GM20000 (cell line): ENCODE measurements at regions not wholly inside any gene's neighbourhood (a gene's known extent, or its start where the extent isn't known, plus 50 kb on each side); places are given as distances from the start of the nearest gene placed in this dataset.

Experiments
- DNase-seq: peaks from one replicate; pipeline ENCODE4 v3.0.0; 2012; ENCODE audit warnings: low spot score
- CTCF ChIP-seq: IDR thresholded peaks from 2 replicates; pipeline ENCODE4 v1.5.1; 2012; ENCODE audit warnings: mild to moderate bottlenecking, control low read depth; ENCODE audit errors: extremely low read depth, missing control alignments

- DNase-seq, result no peak
Observed at GRCh38 chr5:86748538-86749105, 130.9 kb downstream of the COX7C start.

GRCh38 chr5:86749841-86750240 is 132.1 kb downstream of the COX7C start:
- no peak for DNase-seq
- TF ChIP-seq CTCF, result no peak

More at GRCh38 chr5:86748538-86749105, 130.9 kb downstream of the COX7C start:
- no peak for TF ChIP-seq CTCF

GRCh38 chr5:86756839-86757238 is 139.1 kb downstream of the COX7C start:
- no peak for DNase-seq

GRCh38 chr5:86757824-86758223 is 140.1 kb downstream of the COX7C start:
- no peak for TF ChIP-seq CTCF
- no peak for DNase-seq

More at GRCh38 chr5:86756839-86757238, 139.1 kb downstream of the COX7C start:
- TF ChIP-seq CTCF, result no peak

GRCh38 chr5:86760661-86761060 is 142.9 kb downstream of the COX7C start:
- DNase-seq, result no peak
- no peak for TF ChIP-seq CTCF

GRCh38 chr5:86763929-86764328 is 146.2 kb downstream of the COX7C start:
- no peak for DNase-seq
- TF ChIP-seq CTCF, result no peak

GRCh38 chr5:86765778-86766502 is 148.2 kb downstream of the COX7C start:
- no peak for DNase-seq
- no peak for TF ChIP-seq CTCF
